ENCODE measurements at regions not wholly inside any gene's neighbourhood (a gene's known extent, or its start where the extent isn't known, plus 50 kb on each side); places are given as distances from the start of the nearest gene placed in this dataset.

GRCh38 chr15:97174886-97175540 is 785.5 kb upstream of the ARRDC4 start:
- no peak for ATAC-seq
- Histone ChIP-seq H4K20me1 (ENCODE audit: insufficient read depth, low read length) (no peaks in the 10 kb centered on the region), H3K36me3 (replicated peaks in 1 of 2; ENCODE audit: control insufficient read depth in 1 of 2, insufficient read depth in 2 of 2, low read length in 2 of 2) (no peaks in the 10 kb centered on the region), H2AFZ (ENCODE audit: low read length) (no peak overlapping the region), H3K9ac (ENCODE audit: insufficient read depth, low read depth, low read length) (no peak overlapping the region), H3K27ac (ENCODE audit: extremely low read length, insufficient read depth, low read length) (no peak overlapping the region), H3K4me1 (ENCODE audit: insufficient read depth, low read length) (no peaks in the 10 kb centered on the region), H3K4me2 (ENCODE audit: low read depth, low read length) (no peak overlapping the region), H3K9me3 (ENCODE audit: low read length) (peaks cover 57% of the 10 kb centered on the region), H3K79me2 (ENCODE audit: insufficient read depth, low read length) (no peaks in the 10 kb centered on the region), H3K27me3 (ENCODE audit: control insufficient read depth in 1 of 2, insufficient read depth in 2 of 2, low read length in 2 of 2) (no peaks in the 10 kb centered on the region), H3K4me3 (replicated peaks in 1 of 3; ENCODE audit: insufficient read depth in 1 of 3, low read depth in 2 of 3, low read length in 3 of 3) (no peak overlapping the region)
- in situ Hi-C loops (cut with HindIII; ENCODE audit: extremely low pct_ligation_motif_present, low pct_unique_long_range_greater_than_20kb) (no loop called here), intact Hi-C loops (cut with micrococcal nuclease; ENCODE audit: unreplicated experiment) (no loop called here)
- no peak for FAIRE-seq
- WGBS (ENCODE audit: low lambda C conversion rate): 13% methylated on average over 2 of the region's 2 CpGs
- no TSS peak for BruUV-seq (replicated peaks)
- ChIA-PET CTCF (ENCODE audit: low intra/inter-chr PET ratio, low total read pairs) (no interaction called here), POLR2A (no interaction called here)
- DNase-seq (ENCODE audit: low spot score): no peak
- no peak for TF ChIP-seq BORCS8-MEF2B (CRISPR knock-in tag; IDR thresholded peaks at IDR 0.05)
- no peak for TF ChIP-seq ZBTB46 (CRISPR knock-in tag; IDR thresholded peaks at IDR 0.05; ENCODE audit: borderline replicate concordance)
- TF ChIP-seq, protein P1, sequence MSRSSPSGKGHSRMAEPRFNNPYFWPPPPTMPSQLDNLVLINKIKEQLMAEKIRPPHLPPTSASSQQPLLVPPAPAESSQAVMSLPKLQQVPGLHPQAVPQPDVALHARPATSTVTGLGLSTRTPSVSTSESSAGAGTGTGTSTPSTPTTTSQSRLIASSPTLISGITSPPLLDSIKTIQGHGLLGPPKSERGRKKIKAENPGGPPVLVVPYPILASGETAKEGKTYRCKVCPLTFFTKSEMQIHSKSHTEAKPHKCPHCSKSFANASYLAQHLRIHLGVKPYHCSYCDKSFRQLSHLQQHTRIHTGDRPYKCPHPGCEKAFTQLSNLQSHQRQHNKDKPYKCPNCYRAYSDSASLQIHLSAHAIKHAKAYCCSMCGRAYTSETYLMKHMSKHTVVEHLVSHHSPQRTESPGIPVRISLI (CRISPR knock-in tag; IDR thresholded peaks at IDR 0.05; ENCODE audit: borderline replicate concordance): no peak
- no peak for TF ChIP-seq ZNF142 (CRISPR knock-in tag; IDR thresholded peaks at IDR 0.05)
- TF ChIP-seq, protein P2, sequence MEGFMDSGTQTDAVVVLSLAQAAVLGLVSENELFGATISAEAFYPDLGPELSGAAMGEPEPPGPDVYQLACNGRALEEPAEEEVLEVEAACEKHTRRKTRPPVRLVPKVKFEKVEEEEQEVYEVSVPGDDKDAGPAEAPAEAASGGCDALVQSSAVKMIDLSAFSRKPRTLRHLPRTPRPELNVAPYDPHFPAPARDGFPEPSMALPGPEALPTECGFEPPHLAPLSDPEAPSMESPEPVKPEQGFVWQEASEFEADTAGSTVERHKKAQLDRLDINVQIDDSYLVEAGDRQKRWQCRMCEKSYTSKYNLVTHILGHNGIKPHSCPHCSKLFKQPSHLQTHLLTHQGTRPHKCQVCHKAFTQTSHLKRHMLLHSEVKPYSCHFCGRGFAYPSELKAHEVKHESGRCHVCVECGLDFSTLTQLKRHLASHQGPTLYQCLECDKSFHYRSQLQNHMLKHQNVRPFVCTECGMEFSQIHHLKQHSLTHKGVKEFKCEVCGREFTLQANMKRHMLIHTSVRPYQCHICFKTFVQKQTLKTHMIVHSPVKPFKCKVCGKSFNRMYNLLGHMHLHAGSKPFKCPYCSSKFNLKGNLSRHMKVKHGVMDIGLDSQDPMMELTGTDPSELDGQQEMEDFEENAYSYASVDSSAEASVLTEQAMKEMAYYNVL (CRISPR knock-in tag; IDR thresholded peaks at IDR 0.05; ENCODE audit: borderline replicate concordance): no peak
- TF ChIP-seq RNF2 (conservative IDR thresholded peaks at IDR 0.05; ENCODE audit: low read depth): no peak
- TF ChIP-seq, protein P3, sequence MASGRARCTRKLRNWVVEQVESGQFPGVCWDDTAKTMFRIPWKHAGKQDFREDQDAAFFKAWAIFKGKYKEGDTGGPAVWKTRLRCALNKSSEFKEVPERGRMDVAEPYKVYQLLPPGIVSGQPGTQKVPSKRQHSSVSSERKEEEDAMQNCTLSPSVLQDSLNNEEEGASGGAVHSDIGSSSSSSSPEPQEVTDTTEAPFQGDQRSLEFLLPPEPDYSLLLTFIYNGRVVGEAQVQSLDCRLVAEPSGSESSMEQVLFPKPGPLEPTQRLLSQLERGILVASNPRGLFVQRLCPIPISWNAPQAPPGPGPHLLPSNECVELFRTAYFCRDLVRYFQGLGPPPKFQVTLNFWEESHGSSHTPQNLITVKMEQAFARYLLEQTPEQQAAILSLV (CRISPR knock-in tag; IDR thresholded peaks at IDR 0.05; ENCODE audit: borderline replicate concordance): no peak
- no peak for TF ChIP-seq NR2F6 (IDR thresholded peaks at IDR 0.05)
- no peak for TF ChIP-seq NR2F6 (CRISPR knock-in tag; IDR thresholded peaks at IDR 0.05)
- TF ChIP-seq, protein P4, sequence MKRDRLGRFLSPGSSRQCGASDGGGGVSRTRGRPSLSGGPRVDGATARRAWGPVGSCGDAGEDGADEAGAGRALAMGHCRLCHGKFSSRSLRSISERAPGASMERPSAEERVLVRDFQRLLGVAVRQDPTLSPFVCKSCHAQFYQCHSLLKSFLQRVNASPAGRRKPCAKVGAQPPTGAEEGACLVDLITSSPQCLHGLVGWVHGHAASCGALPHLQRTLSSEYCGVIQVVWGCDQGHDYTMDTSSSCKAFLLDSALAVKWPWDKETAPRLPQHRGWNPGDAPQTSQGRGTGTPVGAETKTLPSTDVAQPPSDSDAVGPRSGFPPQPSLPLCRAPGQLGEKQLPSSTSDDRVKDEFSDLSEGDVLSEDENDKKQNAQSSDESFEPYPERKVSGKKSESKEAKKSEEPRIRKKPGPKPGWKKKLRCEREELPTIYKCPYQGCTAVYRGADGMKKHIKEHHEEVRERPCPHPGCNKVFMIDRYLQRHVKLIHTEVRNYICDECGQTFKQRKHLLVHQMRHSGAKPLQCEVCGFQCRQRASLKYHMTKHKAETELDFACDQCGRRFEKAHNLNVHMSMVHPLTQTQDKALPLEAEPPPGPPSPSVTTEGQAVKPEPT (CRISPR knock-in tag; IDR thresholded peaks at IDR 0.05; ENCODE audit: low read depth): no peak

Measured in HepG2 (cell line).